ENCODE measurements at regions not wholly inside any gene's neighbourhood (a gene's known extent, or its start where the extent isn't known, plus 50 kb on each side); places are given as distances from the start of the nearest gene placed in this dataset.
"Not testable (repeated sequence)": the region's sequence is repeated elsewhere in the genome, so short reads cannot be mapped to it uniquely, and the experiment has no call there.

DNA sequence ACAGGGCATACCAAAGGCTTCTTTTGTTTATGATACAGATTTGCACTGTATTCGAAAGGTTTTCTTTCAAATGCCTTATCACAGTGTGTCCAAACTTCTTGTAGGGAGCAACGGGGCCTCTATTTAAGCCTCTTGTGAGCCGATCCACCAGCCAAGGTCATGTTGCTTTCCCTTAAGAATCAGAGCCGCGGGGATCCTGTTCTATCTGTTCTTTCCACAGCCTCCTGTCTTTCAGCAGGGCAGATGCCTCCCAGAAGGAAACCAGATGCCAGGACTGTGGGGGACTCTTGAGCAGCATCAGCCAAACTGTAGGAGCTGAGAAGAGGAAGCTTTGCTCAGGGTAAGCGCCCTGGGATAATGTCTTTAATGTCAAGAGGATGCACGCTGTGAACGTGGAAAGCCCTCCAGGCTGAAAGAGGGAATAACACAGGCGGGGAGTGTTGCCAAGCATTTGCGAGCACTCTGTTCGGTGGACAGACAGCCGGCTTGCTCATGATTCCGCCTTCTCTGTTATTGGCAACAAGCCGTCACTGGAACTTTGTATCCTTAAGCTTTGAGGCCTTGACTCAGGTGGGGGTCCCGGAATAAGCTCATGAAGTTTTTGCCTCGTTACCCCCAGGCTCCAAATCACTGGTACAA, 279.8 kb upstream of the FRG1 start:
- Histone ChIP-seq H3K36me3 (no peaks in the 10 kb centered on the region), H3K27ac (no peak overlapping the region), H3K4me1 (ENCODE audit: control insufficient read depth in 1 of 2, low read depth in 2 of 2) (no peaks in the 10 kb centered on the region), H3K27me3 (replicated peaks; ENCODE audit: insufficient read depth) (no peaks in the 10 kb centered on the region), H3K4me3 (no peak overlapping the region), H3K9me3 (no peaks in the 10 kb centered on the region)
- DNase-seq (ENCODE audit: low spot score) = no peak
- TF ChIP-seq CTCF (IDR thresholded peaks at IDR 0.05) = no peak
- no peak for ATAC-seq (ENCODE audit: insufficient number of reproducible peaks, low FRiP score, low read depth)

DNA sequence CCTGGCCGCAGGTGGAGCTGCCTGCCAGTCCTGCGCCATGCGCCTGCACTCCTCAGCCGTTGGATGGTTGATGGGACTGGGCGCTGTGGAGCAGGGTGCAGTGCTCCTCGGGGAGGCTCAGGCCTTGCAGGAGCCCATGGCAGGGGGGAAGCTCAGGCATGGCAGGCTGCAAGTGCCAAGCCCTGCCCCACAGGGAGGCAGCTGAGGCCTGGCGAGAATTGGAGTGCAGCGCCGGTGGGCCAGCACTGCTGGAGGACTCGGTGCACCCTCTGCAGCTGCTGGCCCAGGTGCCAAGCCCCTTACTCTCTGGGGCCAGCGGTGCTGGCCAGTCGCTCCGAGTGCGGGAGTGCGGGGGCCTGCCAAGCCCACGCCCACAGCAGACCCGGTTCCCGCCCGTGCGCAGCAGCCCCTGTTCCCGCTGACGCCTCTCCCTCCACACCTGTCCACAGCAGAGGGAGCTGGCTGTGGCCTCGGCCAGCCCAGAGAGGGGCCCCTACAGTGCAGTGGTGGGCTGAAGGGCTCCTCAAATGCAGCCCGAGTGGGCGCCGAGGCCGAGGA, 275.9 kb upstream of the FRG1 start:
- DNase-seq (ENCODE audit: low spot score) = no peak

GRCh38 chr4:189665712-189666305, 274.9 kb upstream of the FRG1 start:
- not testable (repeated sequence) for H3K27me3 ChIP-seq (replicated peaks; ENCODE audit: insufficient read depth); H3K27ac ChIP-seq; H3K36me3 ChIP-seq; DNase-seq (ENCODE audit: low spot score); H3K9me3 ChIP-seq; H3K4me3 ChIP-seq; H3K4me1 ChIP-seq (ENCODE audit: control insufficient read depth in 1 of 2, low read depth in 2 of 2); ATAC-seq (ENCODE audit: insufficient number of reproducible peaks, low FRiP score, low read depth)

More for the DNA sequence above, 275.9 kb upstream of the FRG1 start:
- no peaks in the 10 kb centered on the region for H3K27me3 ChIP-seq (replicated peaks; ENCODE audit: insufficient read depth)
- H3K27ac ChIP-seq = no peak overlapping the region
- no peaks in the 10 kb centered on the region for H3K4me1 ChIP-seq (ENCODE audit: control insufficient read depth in 1 of 2, low read depth in 2 of 2)
- ATAC-seq (ENCODE audit: insufficient number of reproducible peaks, low FRiP score, low read depth) = no peak
- TF ChIP-seq CTCF (IDR thresholded peaks at IDR 0.05) = no peak
- H3K36me3 ChIP-seq = no peaks in the 10 kb centered on the region
- no peak overlapping the region for H3K4me3 ChIP-seq
- no peaks in the 10 kb centered on the region for H3K9me3 ChIP-seq

- not testable (repeated sequence) for H3K4me3 ChIP-seq; H3K4me1 ChIP-seq (ENCODE audit: control insufficient read depth in 1 of 2, low read depth in 2 of 2); DNase-seq (ENCODE audit: low spot score); H3K36me3 ChIP-seq; H3K27me3 ChIP-seq (replicated peaks; ENCODE audit: insufficient read depth); ATAC-seq (ENCODE audit: insufficient number of reproducible peaks, low FRiP score, low read depth); H3K9me3 ChIP-seq; H3K27ac ChIP-seq
Measured at GRCh38 chr4:189667386-189667785, 273.3 kb upstream of the FRG1 start.

- not testable (repeated sequence) for DNase-seq (ENCODE audit: low spot score); H3K27me3 ChIP-seq (replicated peaks; ENCODE audit: insufficient read depth); H3K4me1 ChIP-seq (ENCODE audit: control insufficient read depth in 1 of 2, low read depth in 2 of 2); H3K27ac ChIP-seq; ATAC-seq (ENCODE audit: insufficient number of reproducible peaks, low FRiP score, low read depth); H3K9me3 ChIP-seq; H3K36me3 ChIP-seq; H3K4me3 ChIP-seq
Measured at GRCh38 chr4:189697675-189698245, 242.9 kb upstream of the FRG1 start.

DNA sequence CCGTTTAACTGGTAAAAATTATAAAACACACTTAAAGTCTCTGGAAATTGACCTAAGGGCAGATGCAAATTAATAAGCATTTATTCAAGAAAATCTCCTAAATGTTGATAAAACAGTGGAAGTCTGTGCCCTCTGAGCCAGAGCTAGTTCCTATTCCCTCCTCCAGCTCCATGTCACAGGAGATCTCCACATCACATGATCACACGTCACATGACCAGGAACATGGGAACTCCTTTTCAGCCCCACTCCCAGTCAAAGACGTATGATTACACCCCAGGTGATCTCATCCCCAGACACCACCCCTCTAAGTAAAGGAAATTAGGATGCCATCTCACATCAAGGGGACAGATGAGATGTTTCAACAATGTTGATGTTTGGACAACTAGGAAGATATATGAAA, 237.7 kb upstream of the FRG1 start:
- DNase-seq (ENCODE audit: low spot score); H3K4me3 ChIP-seq; ATAC-seq (ENCODE audit: insufficient number of reproducible peaks, low FRiP score, low read depth): not testable (repeated sequence)

DNA sequence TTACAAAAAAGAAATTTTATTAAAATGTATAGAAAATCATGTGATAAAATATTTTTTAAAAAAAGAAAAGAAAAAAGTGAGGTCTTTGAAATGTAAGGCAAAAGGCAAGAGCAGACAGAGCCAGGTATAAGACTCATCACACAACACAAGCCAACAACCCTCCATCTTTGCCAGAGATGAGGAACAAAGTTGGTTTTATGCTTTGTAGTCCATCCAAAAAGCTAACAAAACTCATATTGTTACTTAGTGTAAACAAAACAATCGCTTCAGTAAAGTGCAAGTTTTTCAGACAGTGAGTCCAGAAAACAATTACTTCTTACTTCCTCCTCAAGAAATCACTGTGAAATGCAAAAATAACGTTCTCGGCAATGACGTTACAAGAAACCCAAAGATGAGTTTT, 233.9 kb upstream of the FRG1 start:
- not testable (repeated sequence) for H3K36me3 ChIP-seq; H3K27me3 ChIP-seq (replicated peaks; ENCODE audit: insufficient read depth); H3K27ac ChIP-seq; DNase-seq (ENCODE audit: low spot score); ATAC-seq (ENCODE audit: insufficient number of reproducible peaks, low FRiP score, low read depth); H3K9me3 ChIP-seq; H3K4me1 ChIP-seq (ENCODE audit: control insufficient read depth in 1 of 2, low read depth in 2 of 2); H3K4me3 ChIP-seq

More for the DNA sequence above, 237.7 kb upstream of the FRG1 start:
- H3K9me3 ChIP-seq; H3K4me1 ChIP-seq (ENCODE audit: control insufficient read depth in 1 of 2, low read depth in 2 of 2); H3K27me3 ChIP-seq (replicated peaks; ENCODE audit: insufficient read depth); H3K27ac ChIP-seq; H3K36me3 ChIP-seq: not testable (repeated sequence)

DNA sequence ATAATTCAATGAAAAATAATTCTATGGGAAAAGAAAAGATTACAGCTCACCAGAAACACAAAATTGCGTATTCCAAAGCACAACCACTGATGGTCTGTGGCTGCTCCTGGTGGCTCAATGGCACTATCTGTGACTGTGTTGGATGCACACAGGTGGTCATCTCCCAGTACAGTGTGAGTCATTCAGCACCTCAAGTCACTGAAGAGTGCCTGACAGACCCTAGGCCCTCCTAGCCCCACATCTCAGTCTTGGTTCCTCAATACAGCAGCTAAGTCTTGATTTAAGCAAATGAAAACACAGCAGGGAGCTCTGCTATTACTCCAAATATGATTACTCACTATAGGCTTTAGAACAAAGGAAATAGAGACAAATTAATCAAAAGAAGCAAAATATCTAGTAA, 233.4 kb upstream of the FRG1 start:
- not testable (repeated sequence) for H3K27ac ChIP-seq; DNase-seq (ENCODE audit: low spot score)

DNA sequence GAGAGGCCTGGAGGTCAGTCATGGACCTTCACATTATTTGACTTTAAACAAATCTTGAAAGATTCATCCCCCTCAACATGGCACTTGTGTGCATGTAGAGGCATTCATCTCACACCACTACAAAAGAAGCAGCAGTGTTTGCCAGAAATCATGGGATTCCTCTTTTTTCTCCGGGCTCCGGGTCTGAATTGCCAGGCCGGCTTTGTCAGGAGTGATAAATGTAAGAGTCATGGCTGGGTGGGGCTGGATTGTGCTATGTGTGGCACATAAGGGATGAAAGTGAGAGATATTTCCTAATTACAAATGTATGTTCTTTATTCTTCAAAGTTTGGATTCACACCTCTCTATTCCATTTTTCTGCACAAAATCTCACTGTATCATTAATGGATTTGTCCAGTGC, 228.7 kb upstream of the FRG1 start:
- not testable (repeated sequence) for H3K4me1 ChIP-seq (ENCODE audit: control insufficient read depth in 1 of 2, low read depth in 2 of 2); H3K27me3 ChIP-seq (replicated peaks; ENCODE audit: insufficient read depth); H3K4me3 ChIP-seq; H3K36me3 ChIP-seq; DNase-seq (ENCODE audit: low spot score); H3K9me3 ChIP-seq; ATAC-seq (ENCODE audit: insufficient number of reproducible peaks, low FRiP score, low read depth); H3K27ac ChIP-seq

More for the DNA sequence above, 233.4 kb upstream of the FRG1 start:
- not testable (repeated sequence) for H3K27me3 ChIP-seq (replicated peaks; ENCODE audit: insufficient read depth); ATAC-seq (ENCODE audit: insufficient number of reproducible peaks, low FRiP score, low read depth); H3K9me3 ChIP-seq; H3K36me3 ChIP-seq; H3K4me1 ChIP-seq (ENCODE audit: control insufficient read depth in 1 of 2, low read depth in 2 of 2); H3K4me3 ChIP-seq

- not testable (repeated sequence) for H3K4me3 ChIP-seq; ATAC-seq (ENCODE audit: insufficient number of reproducible peaks, low FRiP score, low read depth); H3K4me1 ChIP-seq (ENCODE audit: control insufficient read depth in 1 of 2, low read depth in 2 of 2); H3K27ac ChIP-seq; H3K36me3 ChIP-seq; DNase-seq (ENCODE audit: low spot score); H3K9me3 ChIP-seq; H3K27me3 ChIP-seq (replicated peaks; ENCODE audit: insufficient read depth)
Measured at GRCh38 chr4:189721016-189721993, 219.4 kb upstream of the FRG1 start.
